ENCODE measurements at regions not wholly inside any gene's neighbourhood (a gene's known extent, or its start where the extent isn't known, plus 50 kb on each side); places are given as distances from the start of the nearest gene placed in this dataset.

GRCh38 chr3:30222441-30222840 is 384.0 kb upstream of the TGFBR2 start:
- no peaks in the 10 kb centered on the region for H3K36me3 ChIP-seq (ENCODE audit: control insufficient read depth in 3 of 3, insufficient read depth in 2 of 3, low read depth in 1 of 3, low read length in 3 of 3)
- 63 to 79% (median 79%) methylated on average over 2 of the region's 2 CpGs for WGBS, 3 donors
- no peak for FAIRE-seq

GRCh38 chr3:30225021-30225420 is 381.4 kb upstream of the TGFBR2 start:
- WGBS, 3 donors = 87 to 93% (median 91%) methylated on average over 2 of the region's 2 CpGs
- no peaks in the 10 kb centered on the region for H3K36me3 ChIP-seq (ENCODE audit: control insufficient read depth in 3 of 3, insufficient read depth in 2 of 3, low read depth in 1 of 3, low read length in 3 of 3)
- no peak overlapping the region for H3K27ac ChIP-seq (ENCODE audit: low read depth in 1 of 3, low read length in 2 of 3)
- H3K4me1 ChIP-seq (ENCODE audit: control insufficient read depth in 3 of 3, insufficient read depth in 2 of 3, low read depth in 1 of 3, low read length in 2 of 3) = peaks cover 0 to 4% (median 0%) of the 10 kb centered on the region in 3 donors
- no peak overlapping the region for H3K4me3 ChIP-seq (ENCODE audit: low read depth in 1 of 3, low read length in 3 of 3)
- no peaks in the 10 kb centered on the region for H3K9me3 ChIP-seq (ENCODE audit: control insufficient read depth in 2 of 2, insufficient read depth in 1 of 2, low read depth in 1 of 2, low read length in 1 of 2)
- H3K27me3 ChIP-seq (ENCODE audit: control insufficient read depth in 3 of 3, insufficient read depth in 3 of 3, low read length in 3 of 3) = no peaks in the 10 kb centered on the region
- no peak for DNase-seq
- no peak for FAIRE-seq

More at GRCh38 chr3:30222441-30222840, 384.0 kb upstream of the TGFBR2 start:
- Histone ChIP-seq H3K9me3 (ENCODE audit: control insufficient read depth in 2 of 2, insufficient read depth in 1 of 2, low read depth in 1 of 2, low read length in 1 of 2) (no peaks in the 10 kb centered on the region), H3K4me3 (ENCODE audit: low read depth in 1 of 3, low read length in 3 of 3) (no peak overlapping the region), H3K27me3 (ENCODE audit: control insufficient read depth in 3 of 3, insufficient read depth in 3 of 3, low read length in 3 of 3) (no peaks in the 10 kb centered on the region), H3K27ac (ENCODE audit: low read depth in 1 of 3, low read length in 2 of 3) (no peak overlapping the region), H3K4me1 (ENCODE audit: control insufficient read depth in 3 of 3, insufficient read depth in 2 of 3, low read depth in 1 of 3, low read length in 2 of 3) (no peaks in the 10 kb centered on the region)
- DNase-seq = no peak

- no peak for DNase-seq
- FAIRE-seq = no peak
- Histone ChIP-seq H3K27me3 (ENCODE audit: control insufficient read depth in 3 of 3, insufficient read depth in 3 of 3, low read length in 3 of 3) (no peaks in the 10 kb centered on the region), H3K4me1 (ENCODE audit: control insufficient read depth in 3 of 3, insufficient read depth in 2 of 3, low read depth in 1 of 3, low read length in 2 of 3) (peaks cover 0 to 4% (median 0%) of the 10 kb centered on the region in 3 donors), H3K4me3 (ENCODE audit: low read depth in 1 of 3, low read length in 3 of 3) (no peak overlapping the region), H3K36me3 (ENCODE audit: control insufficient read depth in 3 of 3, insufficient read depth in 2 of 3, low read depth in 1 of 3, low read length in 3 of 3) (no peaks in the 10 kb centered on the region), H3K9me3 (ENCODE audit: control insufficient read depth in 2 of 2, insufficient read depth in 1 of 2, low read depth in 1 of 2, low read length in 1 of 2) (no peaks in the 10 kb centered on the region), H3K27ac (ENCODE audit: low read depth in 1 of 3, low read length in 2 of 3) (no peak overlapping the region)
- 79 to 86% (median 86%) methylated on average over 7 of the region's 7 CpGs for whole genome bisulfite sequencing, 3 donors
Measured at GRCh38 chr3:30226601-30227151, 379.7 kb upstream of the TGFBR2 start.

GRCh38 chr3:30227571-30228301 is 378.7 kb upstream of the TGFBR2 start:
- Histone ChIP-seq H3K4me1 (ENCODE audit: control insufficient read depth in 3 of 3, insufficient read depth in 2 of 3, low read depth in 1 of 3, low read length in 2 of 3) (peaks cover 0 to 4% (median 2%) of the 10 kb centered on the region in 3 donors), H3K27me3 (ENCODE audit: control insufficient read depth in 3 of 3, insufficient read depth in 3 of 3, low read length in 3 of 3) (no peaks in the 10 kb centered on the region), H3K9me3 (ENCODE audit: control insufficient read depth in 2 of 2, insufficient read depth in 1 of 2, low read depth in 1 of 2, low read length in 1 of 2) (no peaks in the 10 kb centered on the region), H3K36me3 (ENCODE audit: control insufficient read depth in 3 of 3, insufficient read depth in 2 of 3, low read depth in 1 of 3, low read length in 3 of 3) (no peaks in the 10 kb centered on the region), H3K4me3 (ENCODE audit: low read depth in 1 of 3, low read length in 3 of 3) (no peak overlapping the region), H3K27ac (ENCODE audit: low read depth in 1 of 3, low read length in 2 of 3) (no peak overlapping the region)
- FAIRE-seq = no peak
- peak; percentile 1 to 34 for DNase-seq
- WGBS, 3 donors = 16 to 34% (median 24%) methylated on average over 2 of the region's 2 CpGs

GRCh38 chr3:30228302-30228631 is 378.1 kb upstream of the TGFBR2 start:
- Histone ChIP-seq H3K27ac (ENCODE audit: low read depth in 1 of 3, low read length in 2 of 3) (peak overlapping the region in 1 of 3 donors; percentile 32), H3K4me1 (ENCODE audit: control insufficient read depth in 3 of 3, insufficient read depth in 2 of 3, low read depth in 1 of 3, low read length in 2 of 3) (peaks cover 0 to 4% (median 2%) of the 10 kb centered on the region in 3 donors)
- FAIRE-seq = no peak

GRCh38 chr3:30231277-30232141 is 374.9 kb upstream of the TGFBR2 start:
- H3K27me3 ChIP-seq (ENCODE audit: control insufficient read depth in 3 of 3, insufficient read depth in 3 of 3, low read length in 3 of 3) = no peaks in the 10 kb centered on the region
- H3K36me3 ChIP-seq (ENCODE audit: control insufficient read depth in 3 of 3, insufficient read depth in 2 of 3, low read depth in 1 of 3, low read length in 3 of 3) = no peaks in the 10 kb centered on the region
- 89 to 93% (median 91%) methylated on average over 3 of the region's 3 CpGs for WGBS, 3 donors
- no peak for FAIRE-seq
- H3K27ac ChIP-seq (ENCODE audit: low read depth in 1 of 3, low read length in 2 of 3) = no peak overlapping the region
- no peak overlapping the region for H3K4me3 ChIP-seq (ENCODE audit: low read depth in 1 of 3, low read length in 3 of 3)
- no peaks in the 10 kb centered on the region for H3K9me3 ChIP-seq (ENCODE audit: control insufficient read depth in 2 of 2, insufficient read depth in 1 of 2, low read depth in 1 of 2, low read length in 1 of 2)
- H3K4me1 ChIP-seq (ENCODE audit: control insufficient read depth in 3 of 3, insufficient read depth in 2 of 3, low read depth in 1 of 3, low read length in 2 of 3) = peaks cover 0 to 4% (median 2%) of the 10 kb centered on the region in 3 donors
- DNase-seq = peak in 1 of 2 donors; percentile 3

More at GRCh38 chr3:30228302-30228631, 378.1 kb upstream of the TGFBR2 start:
- DNase-seq = no peak
- Histone ChIP-seq H3K9me3 (ENCODE audit: control insufficient read depth in 2 of 2, insufficient read depth in 1 of 2, low read depth in 1 of 2, low read length in 1 of 2) (no peaks in the 10 kb centered on the region), H3K27me3 (ENCODE audit: control insufficient read depth in 3 of 3, insufficient read depth in 3 of 3, low read length in 3 of 3) (no peaks in the 10 kb centered on the region), H3K4me3 (ENCODE audit: low read depth in 1 of 3, low read length in 3 of 3) (no peak overlapping the region), H3K36me3 (ENCODE audit: control insufficient read depth in 3 of 3, insufficient read depth in 2 of 3, low read depth in 1 of 3, low read length in 3 of 3) (no peaks in the 10 kb centered on the region)
- 86 to 97% (median 93%) methylated on average over 2 of the region's 2 CpGs for WGBS, 3 donors

- Histone ChIP-seq H3K27ac (ENCODE audit: low read depth in 1 of 3, low read length in 2 of 3) (peak overlapping the region in 1 of 3 donors; percentile 18), H3K9me3 (ENCODE audit: control insufficient read depth in 2 of 2, insufficient read depth in 1 of 2, low read depth in 1 of 2, low read length in 1 of 2) (no peaks in the 10 kb centered on the region), H3K36me3 (ENCODE audit: control insufficient read depth in 3 of 3, insufficient read depth in 2 of 3, low read depth in 1 of 3, low read length in 3 of 3) (no peaks in the 10 kb centered on the region), H3K27me3 (ENCODE audit: control insufficient read depth in 3 of 3, insufficient read depth in 3 of 3, low read length in 3 of 3) (no peaks in the 10 kb centered on the region), H3K4me3 (ENCODE audit: low read depth in 1 of 3, low read length in 3 of 3) (no peak overlapping the region), H3K4me1 (ENCODE audit: control insufficient read depth in 3 of 3, insufficient read depth in 2 of 3, low read depth in 1 of 3, low read length in 2 of 3) (peaks cover 0 to 4% (median 2%) of the 10 kb centered on the region in 3 donors)
- no peak for DNase-seq
- 67 to 88% (median 72%) methylated on average over 5 of the region's 5 CpGs for WGBS, 3 donors
- FAIRE-seq = no peak
Measured at GRCh38 chr3:30232142-30232541, 374.3 kb upstream of the TGFBR2 start.

GRCh38 chr3:30233913-30234646 is 372.3 kb upstream of the TGFBR2 start:
- 44 to 52% (median 51%) methylated on average over 2 of the region's 2 CpGs for WGBS, 3 donors
- no peak for FAIRE-seq
- H3K27ac ChIP-seq (ENCODE audit: low read depth in 1 of 3, low read length in 2 of 3) = peak overlapping the region in 1 of 3 donors; percentile 19

More at GRCh38 chr3:30233913-30234646, 372.3 kb upstream of the TGFBR2 start:
- no peak overlapping the region for H3K4me3 ChIP-seq (ENCODE audit: low read depth in 1 of 3, low read length in 3 of 3)
- H3K4me1 ChIP-seq (ENCODE audit: control insufficient read depth in 3 of 3, insufficient read depth in 2 of 3, low read depth in 1 of 3, low read length in 2 of 3) = peaks cover 0 to 2% (median 0%) of the 10 kb centered on the region in 3 donors
- H3K36me3 ChIP-seq (ENCODE audit: control insufficient read depth in 3 of 3, insufficient read depth in 2 of 3, low read depth in 1 of 3, low read length in 3 of 3) = no peaks in the 10 kb centered on the region
- DNase-seq = peak in 1 of 2 donors; percentile 11
- no peaks in the 10 kb centered on the region for H3K27me3 ChIP-seq (ENCODE audit: control insufficient read depth in 3 of 3, insufficient read depth in 3 of 3, low read length in 3 of 3)
- no peaks in the 10 kb centered on the region for H3K9me3 ChIP-seq (ENCODE audit: control insufficient read depth in 2 of 2, insufficient read depth in 1 of 2, low read depth in 1 of 2, low read length in 1 of 2)

Measured in small intestine (tissue), 7 donors.